ENCODE measurements at regions not wholly inside any gene's neighbourhood (a gene's known extent, or its start where the extent isn't known, plus 50 kb on each side); places are given as distances from the start of the nearest gene placed in this dataset.

GRCh38 chr5:4212981-4213819, 617.6 kb downstream of the IRX1 start:
- H3K36me3 Mint-ChIP-seq, result no peaks in the 10 kb centered on the region
- H3K27me3 Mint-ChIP-seq, result no peaks in the 10 kb centered on the region
- DNase-seq, result no peak
- H3K4me1 Mint-ChIP-seq, result no peaks in the 10 kb centered on the region
- CTCF ChIA-PET, result no interaction called here
- H3K9me3 Mint-ChIP-seq, result peaks cover 18% of the 10 kb centered on the region
- H3K27ac Mint-ChIP-seq, result no peak overlapping the region
- H3K4me3 Mint-ChIP-seq, result no peak overlapping the region

GRCh38 chr5:4215143-4215542, 619.5 kb downstream of the IRX1 start:
- Mint-ChIP-seq H3K4me1 (no peaks in the 10 kb centered on the region), H3K27ac (no peak overlapping the region), H3K36me3 (no peaks in the 10 kb centered on the region), H3K9me3 (peaks cover 7% of the 10 kb centered on the region), H3K27me3 (no peaks in the 10 kb centered on the region), H3K4me3 (no peak overlapping the region)
- CTCF ChIA-PET, result no interaction called here
- DNase-seq, result no peak

- Mint-ChIP-seq H3K27ac (no peak overlapping the region), H3K9me3 (peaks cover 3% of the 10 kb centered on the region), H3K27me3 (no peaks in the 10 kb centered on the region), H3K4me3 (no peak overlapping the region), H3K36me3 (no peaks in the 10 kb centered on the region), H3K4me1 (no peaks in the 10 kb centered on the region)
- CTCF ChIA-PET, result no interaction called here
- DNase-seq, result no peak
Measured at GRCh38 chr5:4216142-4216541, 620.5 kb downstream of the IRX1 start.

GRCh38 chr5:4220016-4220415, 624.4 kb downstream of the IRX1 start:
- Mint-ChIP-seq H3K4me3 (no peak overlapping the region), H3K27ac (no peak overlapping the region), H3K4me1 (no peaks in the 10 kb centered on the region), H3K36me3 (no peaks in the 10 kb centered on the region), H3K9me3 (peaks cover 7% of the 10 kb centered on the region), H3K27me3 (no peaks in the 10 kb centered on the region)
- CTCF ChIA-PET, result no interaction called here
- DNase-seq, result no peak

GRCh38 chr5:4221048-4221447, 625.4 kb downstream of the IRX1 start:
- Mint-ChIP-seq H3K9me3 (peaks cover 7% of the 10 kb centered on the region), H3K4me1 (no peaks in the 10 kb centered on the region), H3K36me3 (no peaks in the 10 kb centered on the region), H3K4me3 (no peak overlapping the region), H3K27me3 (no peaks in the 10 kb centered on the region), H3K27ac (no peak overlapping the region)
- CTCF ChIA-PET, result no interaction called here
- no peak for DNase-seq

GRCh38 chr5:4222147-4222546, 626.5 kb downstream of the IRX1 start:
- no peak overlapping the region for H3K27ac Mint-ChIP-seq
- no peak overlapping the region for H3K4me3 Mint-ChIP-seq
- no peaks in the 10 kb centered on the region for H3K36me3 Mint-ChIP-seq
- DNase-seq, result no peak
- H3K9me3 Mint-ChIP-seq, result peaks cover 7% of the 10 kb centered on the region
- CTCF ChIA-PET, result no interaction called here
- no peaks in the 10 kb centered on the region for H3K4me1 Mint-ChIP-seq
- no peaks in the 10 kb centered on the region for H3K27me3 Mint-ChIP-seq

- Mint-ChIP-seq H3K4me3 (no peak overlapping the region), H3K4me1 (no peaks in the 10 kb centered on the region), H3K27ac (no peak overlapping the region), H3K27me3 (no peaks in the 10 kb centered on the region), H3K36me3 (no peaks in the 10 kb centered on the region), H3K9me3 (peaks cover 7% of the 10 kb centered on the region)
- CTCF ChIA-PET, result no interaction called here
- no peak for DNase-seq
Measured at GRCh38 chr5:4222821-4223220, 627.2 kb downstream of the IRX1 start.

- H3K36me3 Mint-ChIP-seq, result no peaks in the 10 kb centered on the region
Measured at GRCh38 chr5:4225741-4226140, 630.1 kb downstream of the IRX1 start.

GRCh38 chr5:4226565-4226964, 630.9 kb downstream of the IRX1 start:
- no peaks in the 10 kb centered on the region for H3K27me3 Mint-ChIP-seq
- H3K4me3 Mint-ChIP-seq, result no peak overlapping the region
- CTCF ChIA-PET, result no interaction called here
- H3K27ac Mint-ChIP-seq, result no peak overlapping the region
- no peaks in the 10 kb centered on the region for H3K36me3 Mint-ChIP-seq
- no peaks in the 10 kb centered on the region for H3K4me1 Mint-ChIP-seq
- peaks cover 14% of the 10 kb centered on the region for H3K9me3 Mint-ChIP-seq
- no peak for DNase-seq

More at GRCh38 chr5:4225741-4226140, 630.1 kb downstream of the IRX1 start:
- H3K9me3 Mint-ChIP-seq, result peaks cover 12% of the 10 kb centered on the region
- DNase-seq, result no peak
- no peak overlapping the region for H3K27ac Mint-ChIP-seq
- H3K4me1 Mint-ChIP-seq, result no peaks in the 10 kb centered on the region
- H3K4me3 Mint-ChIP-seq, result no peak overlapping the region
- CTCF ChIA-PET, result no interaction called here
- H3K27me3 Mint-ChIP-seq, result no peaks in the 10 kb centered on the region

- no peak overlapping the region for H3K4me3 Mint-ChIP-seq
- H3K4me1 Mint-ChIP-seq, result no peaks in the 10 kb centered on the region
- peaks cover 13% of the 10 kb centered on the region for H3K9me3 Mint-ChIP-seq
- H3K36me3 Mint-ChIP-seq, result no peaks in the 10 kb centered on the region
- DNase-seq, result no peak
- no peaks in the 10 kb centered on the region for H3K27me3 Mint-ChIP-seq
- CTCF ChIA-PET, result no interaction called here
- no peak overlapping the region for H3K27ac Mint-ChIP-seq
Measured at GRCh38 chr5:4228708-4229107, 633.1 kb downstream of the IRX1 start.

GRCh38 chr5:4229414-4230292, 634.0 kb downstream of the IRX1 start:
- CTCF ChIA-PET, result no interaction called here
- DNase-seq, result no peak
- Mint-ChIP-seq H3K4me3 (no peak overlapping the region), H3K9me3 (peaks cover 20% of the 10 kb centered on the region), H3K27ac (no peak overlapping the region), H3K4me1 (no peaks in the 10 kb centered on the region), H3K27me3 (no peaks in the 10 kb centered on the region), H3K36me3 (no peaks in the 10 kb centered on the region)

- no peak overlapping the region for H3K27ac Mint-ChIP-seq
- H3K4me1 Mint-ChIP-seq, result no peaks in the 10 kb centered on the region
- H3K27me3 Mint-ChIP-seq, result no peaks in the 10 kb centered on the region
- no peaks in the 10 kb centered on the region for H3K36me3 Mint-ChIP-seq
- H3K9me3 Mint-ChIP-seq, result peaks cover 24% of the 10 kb centered on the region
- CTCF ChIA-PET, result no interaction called here
- no peak overlapping the region for H3K4me3 Mint-ChIP-seq
- no peak for DNase-seq
Measured at GRCh38 chr5:4230471-4230785, 634.8 kb downstream of the IRX1 start.

GRCh38 chr5:4230786-4231641, 635.4 kb downstream of the IRX1 start:
- H3K36me3 Mint-ChIP-seq, result no peaks in the 10 kb centered on the region
- no peak overlapping the region for H3K27ac Mint-ChIP-seq

GRCh38 chr5:4232084-4232483, 636.5 kb downstream of the IRX1 start:
- H3K9me3 Mint-ChIP-seq, result peaks cover 24% of the 10 kb centered on the region
- no peak for DNase-seq
- CTCF ChIA-PET, result no interaction called here
- no peaks in the 10 kb centered on the region for H3K4me1 Mint-ChIP-seq
- H3K27ac Mint-ChIP-seq, result no peak overlapping the region
- H3K27me3 Mint-ChIP-seq, result no peaks in the 10 kb centered on the region
- no peak overlapping the region for H3K4me3 Mint-ChIP-seq
- no peaks in the 10 kb centered on the region for H3K36me3 Mint-ChIP-seq

More at GRCh38 chr5:4230786-4231641, 635.4 kb downstream of the IRX1 start:
- CTCF ChIA-PET, result no interaction called here
- Mint-ChIP-seq H3K4me3 (no peak overlapping the region), H3K4me1 (no peaks in the 10 kb centered on the region), H3K9me3 (peaks cover 24% of the 10 kb centered on the region), H3K27me3 (no peaks in the 10 kb centered on the region)
- DNase-seq, result no peak

Measured in activated naive CD4-positive, alpha-beta T cell treated with anti-CD3 and anti-CD28 coated beads, Interleukin-2, amount 10 ng/mL, durations not matched to agents 7 days and 5 days (primary cell).